ENCODE measurements at regions not wholly inside any gene's neighbourhood (a gene's known extent, or its start where the extent isn't known, plus 50 kb on each side); places are given as distances from the start of the nearest gene placed in this dataset.
"Not testable (repeated sequence)": the region's sequence is repeated elsewhere in the genome, so short reads cannot be mapped to it uniquely, and the experiment has no call there.

DNA sequence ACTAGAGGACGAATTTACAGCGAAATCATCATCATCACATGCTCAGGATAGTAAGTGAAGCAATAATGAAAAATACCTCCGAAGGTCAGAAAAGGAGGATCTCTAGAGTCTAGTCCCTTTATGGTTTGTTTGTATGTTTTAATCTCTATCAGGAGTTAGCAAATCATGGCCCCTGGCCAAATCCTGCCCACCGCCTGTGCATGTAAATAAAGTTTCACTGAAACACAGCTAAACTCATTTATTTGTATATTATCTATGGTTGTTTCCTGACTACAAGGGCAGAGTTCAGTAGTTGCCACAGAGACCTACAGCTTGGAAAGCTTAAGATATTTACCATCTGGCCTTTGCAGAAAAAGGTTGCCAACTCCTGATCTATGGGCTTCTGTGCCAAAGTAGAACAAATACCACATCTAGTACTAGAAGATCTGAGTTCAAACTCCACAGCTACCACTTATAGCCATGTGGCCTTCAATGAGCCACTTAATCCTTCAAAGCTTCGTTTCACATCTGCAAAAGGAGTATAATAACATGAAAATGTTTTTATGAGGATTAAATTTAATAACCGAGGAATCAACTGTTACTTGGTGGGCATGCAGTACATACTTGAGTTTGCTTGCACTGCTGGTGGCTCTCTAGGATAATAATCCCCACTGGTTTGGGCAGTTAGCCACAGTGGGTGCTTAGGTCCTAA lies 94.0 kb upstream of the KIF26B start:
- peak; percentile 94 for DNase-seq

GRCh38 chr1:245059806-245060424 lies 94.9 kb upstream of the KIF26B start:
- DNase-seq = no peak

DNA sequence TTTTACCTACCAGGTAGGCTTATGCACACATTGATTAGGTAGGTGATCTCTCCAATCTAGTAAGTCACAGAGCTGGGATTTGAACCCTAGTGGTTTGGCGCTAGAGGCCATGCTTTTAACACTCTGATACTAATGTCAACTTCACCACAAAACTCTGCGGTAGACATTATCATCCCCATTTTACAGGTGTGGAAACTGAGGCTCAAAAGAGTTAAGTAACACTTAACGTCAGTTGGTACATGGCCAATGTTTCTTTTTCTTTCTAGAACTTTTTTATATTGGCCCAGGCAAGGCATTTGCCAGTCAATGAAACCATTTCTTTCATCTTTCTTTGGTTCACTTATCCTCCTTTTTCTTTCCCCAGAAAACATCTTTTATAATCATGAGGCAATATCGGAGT lies 95.9 kb upstream of the KIF26B start:
- no peak for DNase-seq

GRCh38 chr1:245058436-245058835 lies 96.3 kb upstream of the KIF26B start:
- no peak for DNase-seq

DNA sequence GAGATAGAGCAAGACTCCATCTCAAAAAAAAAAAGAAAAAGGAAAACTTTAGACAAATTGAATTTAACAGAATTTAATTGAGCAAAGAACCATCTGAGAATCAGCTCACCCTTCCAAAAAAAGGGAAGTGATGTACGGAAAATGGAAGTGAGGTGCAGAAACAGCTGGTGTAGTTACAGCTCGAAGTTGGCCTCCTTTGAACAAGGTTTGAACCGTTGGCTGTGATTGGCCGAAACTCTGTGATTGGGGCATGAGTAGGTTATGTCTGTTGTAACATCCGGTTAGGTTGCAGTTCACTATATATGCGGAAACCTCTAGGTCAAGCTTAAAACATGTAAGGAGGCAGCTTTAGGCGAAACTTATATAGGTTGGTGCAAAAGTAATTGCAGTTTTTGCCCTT lies 97.9 kb upstream of the KIF26B start:
- no peak for DNase-seq

GRCh38 chr1:245056296-245056695 lies 98.5 kb upstream of the KIF26B start:
- not testable (repeated sequence) for DNase-seq

GRCh38 chr1:245055752-245056151 lies 99.0 kb upstream of the KIF26B start:
- no peak for DNase-seq

- DNase-seq = no peak
Observed at GRCh38 chr1:245054507-245055270, 100.1 kb upstream of the KIF26B start.

- no peak for DNase-seq
Observed at GRCh38 chr1:245054105-245054504, 100.7 kb upstream of the KIF26B start.

DNA sequence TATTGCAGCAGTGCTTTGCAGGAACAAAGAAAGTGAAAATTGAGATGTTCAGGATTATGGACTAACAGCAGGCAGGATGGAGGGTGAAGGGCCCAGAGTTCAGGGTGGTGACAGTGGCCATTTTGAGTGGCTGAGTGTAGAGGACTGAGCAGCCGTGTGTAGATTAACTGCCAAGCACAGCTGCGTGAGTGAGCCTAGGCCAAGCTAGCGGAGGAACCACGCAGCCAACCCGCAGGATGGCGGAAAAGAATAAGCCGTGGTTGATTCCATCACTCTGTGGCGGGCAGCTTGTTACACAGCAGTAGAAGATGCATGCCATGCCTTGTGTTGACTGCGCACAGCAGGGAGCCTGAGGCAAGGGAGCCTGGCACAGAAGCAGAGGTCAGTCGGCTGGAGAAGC lies 102.5 kb upstream of the KIF26B start:
- no peak for DNase-seq

- DNase-seq = no peak
Observed at GRCh38 chr1:245051349-245052221, 103.2 kb upstream of the KIF26B start.

DNA sequence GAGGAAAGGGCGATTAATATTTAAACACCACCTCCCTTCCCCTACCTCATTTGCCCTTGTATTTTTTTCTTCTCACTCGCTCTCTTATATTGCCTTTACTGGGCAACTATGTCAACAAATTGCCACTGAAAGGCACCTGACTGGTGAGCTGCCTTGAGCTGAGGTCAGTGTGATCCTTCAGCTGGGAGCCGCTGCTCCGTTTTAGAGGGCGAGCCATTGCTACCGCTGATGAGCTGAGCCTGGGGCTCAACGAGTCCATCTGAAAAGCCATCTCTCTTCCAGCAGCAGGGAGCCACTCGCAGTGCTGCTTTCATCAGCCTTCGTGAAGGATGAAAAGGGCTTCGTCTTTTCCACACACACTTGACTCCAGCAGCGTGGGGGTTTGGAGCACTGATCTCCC lies 108.0 kb upstream of the KIF26B start:
- DNase-seq = no peak

- peak; percentile 32 for DNase-seq
Observed at GRCh38 chr1:245046315-245046714, 108.5 kb upstream of the KIF26B start.

DNA sequence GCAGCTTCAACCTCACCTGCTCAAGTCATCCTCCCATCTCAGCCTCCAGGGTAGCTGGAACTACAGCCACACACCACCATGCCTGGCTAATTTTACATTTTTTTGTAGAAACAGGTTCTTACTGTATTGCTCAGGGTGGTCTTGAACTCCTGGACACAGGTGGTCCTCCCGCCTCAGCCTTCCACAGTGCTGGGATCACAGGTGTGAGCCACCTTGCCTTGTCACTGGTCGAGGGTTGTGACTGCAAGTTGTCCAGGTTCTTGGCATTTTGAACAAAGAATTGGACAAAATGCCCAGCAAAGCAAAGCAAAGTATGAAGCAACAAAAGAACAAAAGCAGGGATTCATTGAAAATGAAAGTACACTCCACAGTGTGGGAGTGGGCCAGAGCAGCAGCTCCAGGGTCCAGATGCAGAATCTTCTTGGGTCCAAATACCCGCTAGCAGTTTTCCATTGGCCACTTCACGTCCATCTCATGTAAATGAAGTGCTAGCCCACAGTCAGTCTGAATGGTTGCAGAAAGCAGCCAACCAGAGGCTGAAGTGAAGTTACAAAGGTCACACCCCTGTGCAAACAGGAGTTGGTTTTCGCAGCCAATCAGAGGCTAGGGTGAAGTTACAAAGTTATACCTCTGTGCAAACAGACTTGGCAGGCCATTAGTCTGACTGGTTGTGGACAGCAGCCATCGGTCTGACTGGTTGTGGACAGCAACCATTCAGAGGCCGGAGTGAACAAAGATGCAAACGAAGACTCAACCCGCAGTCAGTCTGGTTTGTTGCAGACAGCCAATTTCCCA lies 109.5 kb upstream of the KIF26B start:
- no peak for DNase-seq

DNA sequence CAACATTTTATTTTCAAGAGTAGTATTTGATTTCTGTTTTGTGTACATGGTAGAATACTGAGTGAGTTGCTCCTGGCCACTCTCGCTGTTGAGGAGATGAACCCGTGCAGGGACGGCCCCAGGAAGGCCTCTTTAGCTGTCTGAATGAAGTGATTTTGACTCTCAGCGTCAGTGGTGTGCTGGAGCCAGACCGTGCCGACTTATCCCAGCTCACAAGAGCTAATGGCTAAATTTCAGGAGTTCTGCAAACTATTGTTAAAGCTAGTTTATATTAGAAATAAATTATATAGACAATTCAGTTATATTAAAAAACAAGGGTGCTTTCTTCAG lies 111.2 kb upstream of the KIF26B start:
- no peak for DNase-seq

DNA sequence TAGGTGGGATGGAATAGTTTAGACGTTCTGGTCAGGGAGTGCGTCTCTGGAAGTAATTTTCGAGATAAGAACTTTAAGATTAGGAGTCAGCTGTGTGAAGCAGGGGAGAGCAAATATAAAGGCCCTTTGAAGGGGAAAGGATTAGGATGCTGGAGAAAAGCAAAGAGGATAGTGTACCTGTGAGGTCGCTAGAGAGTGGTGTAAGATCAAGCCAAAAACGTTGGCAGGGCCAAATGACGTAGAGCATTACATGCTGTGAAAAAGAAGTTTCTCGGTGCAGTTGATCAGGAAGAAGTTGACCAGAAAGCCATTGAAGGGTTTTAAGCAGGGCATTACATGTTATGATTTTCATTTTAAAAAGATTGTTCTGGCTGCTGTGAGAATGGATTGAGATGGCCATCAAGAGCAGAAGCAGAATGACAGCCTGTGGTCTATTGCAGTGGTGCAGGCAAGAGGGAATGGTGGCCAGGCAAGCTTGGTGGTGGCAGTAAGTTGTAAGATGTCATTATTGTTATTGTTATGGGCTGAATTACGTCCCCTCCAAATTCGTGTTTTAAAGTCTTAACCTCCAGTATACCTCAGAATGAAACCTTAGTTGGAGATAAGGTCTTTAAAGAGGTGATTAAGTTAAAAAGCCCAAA lies 113.6 kb upstream of the KIF26B start:
- DNase-seq = no peak

DNA sequence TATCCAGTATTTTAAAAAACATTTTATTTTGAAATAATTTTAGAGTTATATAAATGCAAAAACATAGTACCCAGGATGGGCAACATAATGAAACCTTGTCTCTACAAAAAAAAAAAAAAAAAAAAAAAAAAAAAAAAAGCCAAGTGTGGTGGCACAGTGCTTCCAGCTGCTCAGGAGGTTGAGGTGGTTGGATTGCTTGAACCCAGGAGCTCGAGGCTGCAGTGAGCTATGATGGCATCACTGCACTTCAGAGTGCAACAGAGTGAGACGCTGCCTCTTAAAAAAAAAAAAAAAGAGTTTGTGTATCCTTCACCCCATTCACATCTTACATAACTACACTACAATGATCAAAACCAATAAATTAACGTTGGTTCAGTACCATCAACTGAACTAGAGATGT lies 115.6 kb upstream of the KIF26B start:
- no peak for DNase-seq

DNA sequence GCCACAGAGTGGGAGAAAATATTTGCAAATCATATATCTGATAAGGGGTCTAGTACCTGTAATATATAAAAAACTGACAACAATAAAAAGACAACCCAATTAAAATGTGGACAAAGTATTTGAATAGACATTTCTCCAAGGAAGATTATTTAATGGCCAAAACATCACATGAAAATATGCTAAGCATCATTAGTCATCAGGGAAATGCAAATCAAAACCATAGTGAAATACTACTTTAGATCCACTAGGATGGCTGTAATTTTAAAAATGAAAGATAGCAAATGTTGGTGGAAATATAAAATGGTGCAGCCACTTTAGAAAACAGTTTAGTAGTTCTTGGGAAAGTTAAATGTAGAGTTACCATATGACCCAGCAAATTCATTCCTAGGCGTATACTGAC lies 118.7 kb upstream of the KIF26B start:
- DNase-seq = no peak

- no peak for DNase-seq
Observed at GRCh38 chr1:245031041-245031440, 123.7 kb upstream of the KIF26B start.

DNA sequence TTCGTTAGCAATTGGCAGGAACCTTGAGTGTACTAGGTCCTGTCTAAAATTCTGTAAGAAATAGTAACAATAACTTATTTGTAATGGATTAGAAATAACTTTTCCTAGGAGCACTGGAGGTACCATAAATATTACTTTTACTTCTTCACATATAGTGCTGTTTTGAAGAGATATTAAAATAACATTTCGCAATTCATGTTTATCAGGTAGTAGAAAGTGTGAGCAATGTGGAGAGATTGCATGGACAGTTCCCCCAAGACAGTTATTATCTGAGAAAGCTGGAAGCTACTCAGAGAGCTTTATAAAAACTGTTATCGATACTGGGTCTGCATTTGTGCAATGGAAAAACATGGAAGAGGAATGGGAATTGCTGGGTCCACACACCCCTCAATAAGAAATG lies 128.5 kb upstream of the KIF26B start:
- no peak for DNase-seq

- DNase-seq = no peak
Observed at GRCh38 chr1:245025525-245025924, 129.3 kb upstream of the KIF26B start.

DNA sequence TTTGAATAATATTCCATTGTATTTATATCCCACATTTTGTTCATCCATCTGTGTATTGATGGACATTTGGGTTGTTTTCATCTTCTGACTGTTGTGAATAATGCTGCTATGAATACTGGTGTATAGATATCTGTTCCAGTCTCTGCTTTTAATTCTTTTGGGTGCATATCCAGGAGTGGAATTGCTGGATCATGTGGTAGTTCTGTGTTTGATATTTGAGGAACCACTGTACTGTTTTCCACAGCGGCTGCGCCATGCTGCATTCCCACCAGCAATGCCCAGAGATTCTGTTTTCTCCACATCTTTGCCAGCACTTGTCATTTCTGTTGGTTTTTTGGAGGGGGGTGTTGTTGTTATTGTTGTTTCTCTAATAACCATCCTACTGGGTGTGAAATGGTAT lies 131.6 kb upstream of the KIF26B start:
- DNase-seq = no peak
